Adrenal gland (tissue), 5 donors: ENCODE measurements at regions not wholly inside any gene's neighbourhood (a gene's known extent, or its start where the extent isn't known, plus 50 kb on each side); places are given as distances from the start of the nearest gene placed in this dataset.

Experiments
- POLR2A ChIP-seq, 2 donors: fragments of 450-650 bp; IDR thresholded peaks; one replicate each; pipeline ENCODE4 v1.6.1; 2017; ENCODE audit warnings: antibody characterized with exemption in 2 of 2, mild to moderate bottlenecking in 2 of 2, moderate library complexity in 1 of 2
- TF ChIP-seq, protein P1 (sequence below), 6 experiments: fragments of 450-650 bp in 4 of 6; fragments of 200-600 bp in 2 of 6; sonication (generic) in 1 of 6; IDR thresholded peaks; 1 replicate in 5 of 6; 2 replicates in 1 of 6; pipeline versions ENCODE4 v1.5.1 to v1.8.0; 2016 to 2021; ENCODE audit warnings: antibody characterized with exemption in 6 of 6, mild to moderate bottlenecking in 2 of 6, moderate library complexity in 1 of 6
- donor health status: DM: no; HTN: no; CAD: no.

DNA sequence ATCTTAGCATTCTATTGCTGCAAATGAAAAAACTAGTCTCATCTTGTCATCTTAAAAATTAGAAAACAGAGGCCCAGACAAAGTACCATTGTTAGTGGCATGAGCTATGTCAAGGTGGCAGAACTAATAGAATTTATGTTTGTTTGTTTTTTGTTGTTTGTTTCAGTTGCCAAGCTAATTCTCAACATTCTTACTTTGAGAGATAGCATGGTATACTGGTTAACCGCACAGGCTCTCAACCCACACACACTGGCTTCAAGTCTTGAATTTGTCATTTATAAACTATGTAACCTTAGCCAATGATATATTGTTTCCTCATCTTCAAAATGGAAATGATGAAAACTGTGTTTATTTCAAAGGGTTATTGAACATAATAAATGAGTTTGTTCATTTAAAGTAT is 367.6 kb upstream of the PLSCR5 start:
- TF ChIP-seq, protein P1, sequence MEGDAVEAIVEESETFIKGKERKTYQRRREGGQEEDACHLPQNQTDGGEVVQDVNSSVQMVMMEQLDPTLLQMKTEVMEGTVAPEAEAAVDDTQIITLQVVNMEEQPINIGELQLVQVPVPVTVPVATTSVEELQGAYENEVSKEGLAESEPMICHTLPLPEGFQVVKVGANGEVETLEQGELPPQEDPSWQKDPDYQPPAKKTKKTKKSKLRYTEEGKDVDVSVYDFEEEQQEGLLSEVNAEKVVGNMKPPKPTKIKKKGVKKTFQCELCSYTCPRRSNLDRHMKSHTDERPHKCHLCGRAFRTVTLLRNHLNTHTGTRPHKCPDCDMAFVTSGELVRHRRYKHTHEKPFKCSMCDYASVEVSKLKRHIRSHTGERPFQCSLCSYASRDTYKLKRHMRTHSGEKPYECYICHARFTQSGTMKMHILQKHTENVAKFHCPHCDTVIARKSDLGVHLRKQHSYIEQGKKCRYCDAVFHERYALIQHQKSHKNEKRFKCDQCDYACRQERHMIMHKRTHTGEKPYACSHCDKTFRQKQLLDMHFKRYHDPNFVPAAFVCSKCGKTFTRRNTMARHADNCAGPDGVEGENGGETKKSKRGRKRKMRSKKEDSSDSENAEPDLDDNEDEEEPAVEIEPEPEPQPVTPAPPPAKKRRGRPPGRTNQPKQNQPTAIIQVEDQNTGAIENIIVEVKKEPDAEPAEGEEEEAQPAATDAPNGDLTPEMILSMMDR (IDR thresholded peaks at IDR 0.05) = no peak
- TF ChIP-seq POLR2A (IDR thresholded peaks at IDR 0.05) = no peak
